CD4-positive, alpha-beta T cell treated with Interleukin-10 for 1 hour (primary cell): ENCODE measurements at regions not wholly inside any gene's neighbourhood (a gene's known extent, or its start where the extent isn't known, plus 50 kb on each side); places are given as distances from the start of the nearest gene placed in this dataset.
"Not testable (repeated sequence)": the region's sequence is repeated elsewhere in the genome, so short reads cannot be mapped to it uniquely, and the experiment has no call there.

ENCODE experiments used
- DNase-seq: peaks from one replicate; pipeline ENCODE4 v3.0.0-alpha.2; 2020

- no peak for DNase-seq
These were observed 202.6 kb downstream of the RBM46 start for GRCh38 chr4:154983714-154984113.

- DNase-seq = no peak
These were observed 203.1 kb downstream of the RBM46 start for GRCh38 chr4:154984148-154984547.

- no peak for DNase-seq
These were observed 203.5 kb downstream of the RBM46 start for GRCh38 chr4:154984616-154985015.

GRCh38 chr4:154985673-154986072 lies 204.6 kb downstream of the RBM46 start:
- no peak for DNase-seq

GRCh38 chr4:154988511-154988910 lies 207.4 kb downstream of the RBM46 start:
- no peak for DNase-seq

- no peak for DNase-seq
These were observed 208.4 kb downstream of the RBM46 start for GRCh38 chr4:154989511-154989910.

GRCh38 chr4:154997866-154998265 lies 210.6 kb upstream of the NPY2R start:
- DNase-seq = not testable (repeated sequence)

- no peak for DNase-seq
These were observed 210.2 kb upstream of the NPY2R start for GRCh38 chr4:154998284-154998683.

- no peak for DNase-seq
These were observed 209.7 kb upstream of the NPY2R start for GRCh38 chr4:154998773-154999172.

GRCh38 chr4:154999950-155000578 lies 208.4 kb upstream of the NPY2R start:
- DNase-seq = no peak

GRCh38 chr4:155001251-155001650 lies 207.2 kb upstream of the NPY2R start:
- no peak for DNase-seq

- DNase-seq = no peak
These were observed 202.9 kb upstream of the NPY2R start for GRCh38 chr4:155005395-155006090.

GRCh38 chr4:155007660-155008176 lies 200.7 kb upstream of the NPY2R start:
- DNase-seq = no peak

GRCh38 chr4:155008389-155008788 lies 200.0 kb upstream of the NPY2R start:
- DNase-seq = no peak

GRCh38 chr4:155009288-155009687 lies 199.1 kb upstream of the NPY2R start:
- DNase-seq = no peak

- no peak for DNase-seq
These were observed 198.1 kb upstream of the NPY2R start for GRCh38 chr4:155010376-155010775.

GRCh38 chr4:155011163-155011780 lies 197.2 kb upstream of the NPY2R start:
- DNase-seq = no peak

- no peak for DNase-seq
These were observed 196.0 kb upstream of the NPY2R start for GRCh38 chr4:155012469-155012868.

GRCh38 chr4:155017426-155017825 lies 191.0 kb upstream of the NPY2R start:
- no peak for DNase-seq

- DNase-seq = no peak
These were observed 182.5 kb upstream of the NPY2R start for GRCh38 chr4:155025762-155026457.

GRCh38 chr4:155026715-155027114 lies 181.7 kb upstream of the NPY2R start:
- DNase-seq = no peak

- DNase-seq = no peak
These were observed 175.8 kb upstream of the NPY2R start for GRCh38 chr4:155032521-155033229.

GRCh38 chr4:155033604-155034003 lies 174.8 kb upstream of the NPY2R start:
- no peak for DNase-seq
